Hepatocyte (in vitro differentiated cells): ENCODE measurements at regions not wholly inside any gene's neighbourhood (a gene's known extent, or its start where the extent isn't known, plus 50 kb on each side); places are given as distances from the start of the nearest gene placed in this dataset.

Experiments used
- DNase-seq: peaks from one replicate; pipeline ENCODE4 v3.0.0-alpha.2; 2016; ENCODE audit warnings: low spot score
- H2AFZ ChIP-seq: fragments of 200-600 bp; sonication (generic); 2 replicates; pipeline ENCODE4 v1.6.0; 2016; ENCODE audit warnings: antibody characterized with exemption, mild to moderate bottlenecking
- H3K27ac ChIP-seq: fragments of 200-600 bp; sonication (generic); 2 replicates; pipeline ENCODE4 v1.5.1; 2016; ENCODE audit warnings: mild to moderate bottlenecking
- H3K27me3 ChIP-seq: fragments of 200-600 bp; sonication (generic); 2 replicates; pipeline ENCODE4 v1.6.1; 2016
- H3K36me3 ChIP-seq: fragments of 200-600 bp; sonication (generic); replicated peaks from 2 replicates; pipeline ENCODE4 v1.5.1; 2016; ENCODE audit warnings: low read depth; ENCODE audit not compliant: insufficient read depth
- H3K4me1 ChIP-seq: fragments of 200-600 bp; sonication (generic); 2 replicates; pipeline ENCODE4 v1.5.1; 2016; ENCODE audit warnings: mild to moderate bottlenecking, moderate library complexity; ENCODE audit not compliant: insufficient read depth
- H3K4me2 ChIP-seq: fragments of 200-600 bp; sonication (generic); 2 replicates; pipeline ENCODE4 v1.6.0; 2016
- H3K4me3 ChIP-seq: fragments of 200-600 bp; sonication (generic); 2 replicates; pipeline ENCODE4 v1.5.1; 2016; ENCODE audit warnings: mild to moderate bottlenecking
- H3K79me2 ChIP-seq: fragments of 200-600 bp; sonication (generic); 2 replicates; pipeline ENCODE4 v1.6.0; 2017; ENCODE audit warnings: mild to moderate bottlenecking
- H3K9me2 ChIP-seq: fragments of 200-600 bp; sonication (generic); replicated peaks from 2 replicates; pipeline ENCODE4 v1.6.0; 2017; ENCODE audit warnings: mild to moderate bottlenecking; ENCODE audit not compliant: insufficient read depth
- H3K9me3 ChIP-seq: fragments of 200-600 bp; sonication (generic); 2 replicates; pipeline ENCODE4 v1.5.1; 2016; ENCODE audit warnings: low read depth, mild to moderate bottlenecking
- H4K20me1 ChIP-seq: fragments of 200-600 bp; sonication (generic); 2 replicates; pipeline ENCODE4 v1.6.0; 2016; ENCODE audit warnings: mild to moderate bottlenecking; ENCODE audit not compliant: insufficient read depth, poor library complexity, severe bottlenecking
- CTCF ChIP-seq: fragments of 200-600 bp; sonication (generic); IDR thresholded peaks from 2 replicates; pipeline ENCODE4 v1.5.1; 2016; ENCODE audit warnings: antibody characterized with exemption, mild to moderate bottlenecking; ENCODE audit not compliant: poor library complexity
- EZH2 ChIP-seq: fragments of 200-600 bp; sonication (generic); IDR thresholded peaks from 2 replicates; pipeline ENCODE4 v1.6.1; 2016; ENCODE audit warnings: antibody characterized with exemption, mild to moderate bottlenecking, borderline replicate concordance
- EZH2phosphoT487 ChIP-seq: fragments of 200-600 bp; sonication (generic); IDR thresholded peaks from one replicate; pipeline ENCODE4 v1.6.1; 2018; ENCODE audit warnings: antibody characterized with exemption, mild to moderate bottlenecking, low read depth, moderate library complexity; ENCODE audit not compliant: unreplicated experiment, severe bottlenecking
- WGBS: methylation state at CpG from one replicate; pipeline ENCODE4 v1.1.6; 2016; ENCODE audit warnings: low lambda C conversion rate; ENCODE audit errors: missing lambda C conversion rate; 5-methylcytosine and 5-hydroxymethylcytosine counted together

- TF ChIP-seq EZH2phosphoT487 (no peak), CTCF (no peak), EZH2 (no peak)
- no peaks in the 10 kb centered on the region for H4K20me1 ChIP-seq
- H3K4me3 ChIP-seq, result no peak overlapping the region
- no peaks in the 10 kb centered on the region for H3K27me3 ChIP-seq
- no peaks in the 10 kb centered on the region for H3K9me2 ChIP-seq
- H2AFZ ChIP-seq, result no peak overlapping the region
- H3K4me1 ChIP-seq, result no peaks in the 10 kb centered on the region
- no peak overlapping the region for H3K4me2 ChIP-seq
- no peak overlapping the region for H3K27ac ChIP-seq
- H3K79me2 ChIP-seq, result no peaks in the 10 kb centered on the region
- H3K9me3 ChIP-seq, result no peaks in the 10 kb centered on the region
- no peaks in the 10 kb centered on the region for H3K36me3 ChIP-seq
- no peak for DNase-seq
- WGBS, result 89% methylated on average over 8 of the region's 8 CpGs
Measured at GRCh38 chr6:105753207-105753606, 332.9 kb upstream of the PRDM1 start.

- DNase-seq, result no peak
- no peak overlapping the region for H3K4me2 ChIP-seq
- WGBS, result 89% methylated on average over 3 of the region's 3 CpGs
- no peaks in the 10 kb centered on the region for H3K4me1 ChIP-seq
- no peaks in the 10 kb centered on the region for H4K20me1 ChIP-seq
- no peaks in the 10 kb centered on the region for H3K9me3 ChIP-seq
- H3K36me3 ChIP-seq, result no peaks in the 10 kb centered on the region
- no peaks in the 10 kb centered on the region for H3K9me2 ChIP-seq
- no peak overlapping the region for H3K4me3 ChIP-seq
- no peak overlapping the region for H2AFZ ChIP-seq
- no peaks in the 10 kb centered on the region for H3K79me2 ChIP-seq
- H3K27ac ChIP-seq, result no peak overlapping the region
- no peaks in the 10 kb centered on the region for H3K27me3 ChIP-seq
- TF ChIP-seq EZH2 (no peak), EZH2phosphoT487 (no peak), CTCF (no peak)
Measured at GRCh38 chr6:105750089-105750488, 336.0 kb upstream of the PRDM1 start.

GRCh38 chr6:105748737-105749161, 337.4 kb upstream of the PRDM1 start:
- Histone ChIP-seq H3K4me1 (no peaks in the 10 kb centered on the region), H3K27me3 (no peaks in the 10 kb centered on the region), H2AFZ (no peak overlapping the region), H3K4me2 (no peak overlapping the region), H3K79me2 (no peaks in the 10 kb centered on the region), H3K4me3 (no peak overlapping the region), H3K36me3 (peaks cover 4% of the 10 kb centered on the region), H3K9me3 (peaks cover 3% of the 10 kb centered on the region), H4K20me1 (no peaks in the 10 kb centered on the region), H3K9me2 (no peaks in the 10 kb centered on the region), H3K27ac (no peak overlapping the region)
- no peak for DNase-seq
- WGBS, result 65% methylated on average over 6 of the region's 6 CpGs
- TF ChIP-seq EZH2phosphoT487 (no peak), EZH2 (no peak), CTCF (no peak)

DNA sequence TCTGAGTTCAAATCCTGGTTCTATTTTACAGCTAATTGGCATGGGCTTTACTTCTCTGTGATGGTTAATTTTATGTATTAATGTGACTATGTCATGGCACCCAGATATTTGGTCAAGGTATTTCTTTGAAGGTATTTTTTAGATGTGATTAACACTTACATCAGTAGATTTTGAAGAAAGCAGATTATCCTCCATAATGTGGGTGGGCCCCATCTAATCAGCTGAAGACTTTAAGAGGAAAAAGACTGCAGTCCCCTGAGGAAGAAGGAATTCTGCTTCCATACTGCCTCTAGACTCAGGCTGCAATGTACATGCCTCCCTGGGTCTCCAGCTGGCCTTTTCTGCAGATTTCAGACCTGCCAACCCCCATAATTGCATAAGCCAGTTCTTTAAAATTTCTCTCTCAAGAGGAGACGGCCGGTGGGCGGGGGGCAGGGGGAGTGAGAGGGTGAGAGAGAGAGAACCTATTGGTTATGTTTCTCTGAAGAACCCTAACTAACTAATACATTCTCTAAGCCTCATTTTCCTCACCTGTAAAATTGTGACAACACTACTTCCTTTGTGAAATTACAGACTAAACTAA, 338.2 kb upstream of the PRDM1 start:
- H3K9me2 ChIP-seq, result no peaks in the 10 kb centered on the region
- H3K4me3 ChIP-seq, result no peak overlapping the region
- H4K20me1 ChIP-seq, result no peaks in the 10 kb centered on the region
- peaks cover 4% of the 10 kb centered on the region for H3K36me3 ChIP-seq
- no peaks in the 10 kb centered on the region for H3K27me3 ChIP-seq
- peaks cover 3% of the 10 kb centered on the region for H3K9me3 ChIP-seq
- no peaks in the 10 kb centered on the region for H3K79me2 ChIP-seq
- H3K27ac ChIP-seq, result no peak overlapping the region
- no peak for DNase-seq
- 75% methylated on average over 3 of the region's 3 CpGs for WGBS
- TF ChIP-seq EZH2 (no peak), CTCF (no peak), EZH2phosphoT487 (no peak)
- H2AFZ ChIP-seq, result no peak overlapping the region
- no peak overlapping the region for H3K4me2 ChIP-seq
- no peaks in the 10 kb centered on the region for H3K4me1 ChIP-seq
